Fibroblast of upper back skin (primary cell): ENCODE measurements at regions not wholly inside any gene's neighbourhood (a gene's known extent, or its start where the extent isn't known, plus 50 kb on each side); places are given as distances from the start of the nearest gene placed in this dataset.
A peak's percentile ranks its signal among the peaks of the same experiment; 100 is the strongest.

Experiments
- DNase-seq: peaks from one replicate; pipeline ENCODE4 v3.0.0-alpha.2; 2013

GRCh38 chr1:96966536-96967138 lies 245.1 kb downstream of the PTBP2 start:
- peak; percentile 75 for DNase-seq

DNA sequence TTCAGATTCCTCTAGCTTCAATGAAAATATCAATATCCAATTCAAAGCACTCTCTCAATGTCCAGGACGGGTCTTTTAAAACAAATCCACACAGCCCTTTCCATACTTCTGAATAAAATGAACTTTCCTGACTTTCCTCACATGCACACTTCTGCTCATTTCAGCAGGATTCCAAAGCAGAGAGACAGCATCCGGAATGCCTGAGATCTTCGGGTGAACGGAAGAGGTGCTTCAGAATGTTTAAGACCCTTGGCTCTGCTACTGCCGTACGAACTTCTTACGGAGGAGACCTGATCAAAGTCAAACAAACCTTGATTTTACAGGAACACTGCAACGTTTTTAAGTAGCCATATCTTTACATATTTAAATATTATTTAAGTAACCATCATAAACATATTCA lies 245.7 kb downstream of the PTBP2 start:
- no peak for DNase-seq

DNA sequence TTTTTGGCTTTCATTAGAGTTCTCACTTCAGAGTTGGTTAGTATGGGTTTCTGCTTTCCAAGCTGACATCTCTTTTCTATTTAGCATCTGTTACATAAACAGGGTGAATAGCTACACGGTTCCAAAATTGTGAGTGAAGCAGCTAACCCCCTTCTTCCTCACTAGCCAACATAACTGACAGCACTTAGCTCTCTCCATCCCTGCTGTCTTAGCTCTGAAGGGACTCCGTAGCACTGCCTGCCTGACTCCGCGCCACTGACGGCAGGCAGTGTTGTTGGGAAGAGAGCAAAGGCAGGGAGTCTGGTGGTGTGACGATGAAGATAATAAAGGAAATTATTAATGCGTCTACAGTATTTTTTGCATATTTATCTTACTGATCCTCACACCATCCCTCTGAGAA lies 247.0 kb downstream of the PTBP2 start:
- no peak for DNase-seq

DNA sequence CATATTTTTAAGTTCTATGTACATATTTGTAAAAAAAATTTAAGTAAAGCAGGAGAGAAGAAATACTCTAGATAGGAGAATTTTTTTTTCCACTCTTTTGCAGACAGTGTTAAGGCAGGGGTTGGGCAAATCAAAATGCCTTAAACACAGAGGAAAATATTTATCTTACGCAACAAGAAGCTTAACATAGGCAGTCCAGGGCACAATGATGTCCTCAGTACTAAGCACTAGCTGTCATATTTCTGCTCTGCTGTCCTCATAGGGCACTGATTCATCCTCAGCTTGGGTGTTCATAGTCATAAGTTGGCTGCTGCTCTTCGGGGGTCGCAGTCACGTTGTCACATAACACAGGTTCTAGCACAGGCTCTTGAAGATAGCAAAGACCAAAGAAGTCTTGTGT lies 247.4 kb downstream of the PTBP2 start:
- DNase-seq = peak; percentile 25

GRCh38 chr1:96969656-96970163 lies 248.1 kb downstream of the PTBP2 start:
- DNase-seq = no peak

DNA sequence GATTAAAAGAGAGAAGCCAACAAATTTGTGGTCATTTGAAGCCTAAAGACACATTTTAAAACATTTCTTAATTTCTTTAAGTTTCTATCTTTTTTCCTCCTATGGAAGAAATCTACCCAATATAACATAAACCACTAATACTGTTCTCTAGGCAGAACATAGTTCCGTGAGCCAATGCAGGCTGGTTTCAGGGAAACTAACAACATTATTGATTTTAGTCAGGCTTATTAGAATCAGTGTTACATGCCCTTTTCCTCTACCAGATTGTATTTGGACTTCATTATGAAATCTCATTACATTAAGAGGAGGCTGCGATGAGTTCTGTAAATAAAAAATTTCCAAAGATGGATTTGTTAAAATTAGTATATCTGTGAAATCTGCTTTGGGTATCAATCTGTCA lies 249.9 kb downstream of the PTBP2 start:
- DNase-seq = no peak

DNA sequence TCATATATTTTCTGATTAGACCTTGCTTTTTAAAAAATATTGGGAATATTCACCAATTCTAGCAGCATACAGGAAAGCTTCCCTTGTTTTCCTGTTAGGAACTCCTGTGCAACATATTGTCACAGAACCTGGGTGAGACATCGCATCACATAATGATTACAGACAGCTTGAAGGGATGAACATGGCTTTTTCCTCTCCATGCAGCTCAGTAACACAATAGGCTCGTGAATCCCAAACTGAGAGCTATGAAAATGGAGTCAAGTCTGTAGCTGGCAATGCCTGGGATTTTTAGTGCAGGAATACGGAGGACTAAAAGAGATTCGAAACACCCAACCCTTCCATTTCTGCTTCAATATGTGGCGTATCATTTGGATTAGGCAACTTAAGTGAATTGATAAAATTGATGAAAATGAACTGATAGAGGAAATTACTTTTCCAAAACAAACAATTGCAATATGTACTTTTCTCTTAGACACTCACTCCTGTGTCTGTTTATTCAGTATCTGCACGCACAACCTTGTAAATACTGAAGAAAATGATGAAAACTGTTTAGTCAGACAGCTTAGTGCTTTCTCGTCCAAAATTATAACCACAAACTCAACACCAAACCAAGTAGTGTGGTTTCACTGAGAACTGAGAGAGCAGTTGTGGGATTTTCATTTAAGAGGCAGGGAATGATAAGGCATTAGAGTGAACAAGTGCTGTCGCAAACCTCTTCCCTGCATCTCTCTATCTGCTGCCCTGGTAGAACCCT lies 250.4 kb downstream of the PTBP2 start:
- no peak for DNase-seq

DNA sequence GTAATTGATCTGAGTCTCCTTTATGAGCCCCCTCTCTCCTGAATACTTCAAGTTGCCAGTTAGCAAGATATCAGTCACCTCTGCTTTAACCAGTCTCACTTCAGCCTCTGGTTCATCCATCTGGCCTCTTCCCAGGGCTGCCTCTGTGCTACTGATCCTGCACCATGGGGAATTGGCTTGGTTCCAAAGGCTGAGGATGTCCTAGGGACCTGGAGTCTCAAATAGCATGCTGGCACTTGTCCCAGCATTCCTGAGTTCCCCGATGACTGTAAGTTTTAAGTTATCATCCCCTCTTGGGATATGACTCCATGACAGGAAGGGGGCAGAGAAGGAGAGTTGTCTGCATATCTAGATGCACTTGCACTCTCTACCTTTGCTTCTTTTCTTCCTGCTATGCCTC lies 252.0 kb downstream of the PTBP2 start:
- DNase-seq = peak; percentile 62

DNA sequence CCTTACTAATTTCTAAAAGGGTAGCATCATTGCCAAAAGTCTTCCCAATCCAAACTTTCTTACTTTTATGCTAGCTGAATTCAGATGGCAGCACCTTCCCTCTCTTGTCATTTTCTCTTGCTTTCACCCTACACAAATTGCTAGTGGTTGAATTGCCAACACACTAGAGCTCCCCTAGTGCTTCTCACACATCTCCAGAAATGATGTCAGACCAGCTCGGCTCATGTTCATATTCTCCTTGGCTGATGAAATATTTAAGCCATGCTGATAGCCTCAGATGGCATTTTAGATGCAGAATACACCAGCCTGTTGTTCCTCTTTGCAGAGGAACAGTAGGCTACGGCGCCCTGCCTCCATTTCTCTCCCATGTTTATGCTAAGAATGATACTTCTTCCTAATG lies 256.9 kb downstream of the PTBP2 start:
- DNase-seq = peak; percentile 51

- no peak for DNase-seq
Measured at GRCh38 chr1:96978901-96979300, 257.3 kb downstream of the PTBP2 start.

GRCh38 chr1:96979304-96980268 lies 258.0 kb downstream of the PTBP2 start:
- no peak for DNase-seq

DNA sequence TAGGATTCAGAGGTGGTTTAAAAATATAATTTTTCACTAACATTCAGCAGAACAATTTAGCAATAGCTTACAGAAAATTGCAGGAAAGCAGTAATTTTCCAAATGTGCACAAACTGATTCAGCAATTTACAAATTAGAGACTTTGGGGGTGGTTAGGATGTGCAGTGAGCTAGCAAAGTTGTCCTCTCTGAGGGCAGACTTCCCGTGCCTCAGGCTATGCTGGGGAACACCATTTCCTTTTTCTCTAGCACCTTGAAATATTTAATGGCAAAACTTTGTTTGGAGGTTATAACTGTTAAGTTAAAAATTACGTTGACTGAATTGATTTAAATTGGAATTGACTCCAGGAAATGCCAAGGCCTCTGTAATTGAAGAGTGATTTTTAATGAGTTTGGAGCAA lies 258.9 kb downstream of the PTBP2 start:
- DNase-seq = no peak

DNA sequence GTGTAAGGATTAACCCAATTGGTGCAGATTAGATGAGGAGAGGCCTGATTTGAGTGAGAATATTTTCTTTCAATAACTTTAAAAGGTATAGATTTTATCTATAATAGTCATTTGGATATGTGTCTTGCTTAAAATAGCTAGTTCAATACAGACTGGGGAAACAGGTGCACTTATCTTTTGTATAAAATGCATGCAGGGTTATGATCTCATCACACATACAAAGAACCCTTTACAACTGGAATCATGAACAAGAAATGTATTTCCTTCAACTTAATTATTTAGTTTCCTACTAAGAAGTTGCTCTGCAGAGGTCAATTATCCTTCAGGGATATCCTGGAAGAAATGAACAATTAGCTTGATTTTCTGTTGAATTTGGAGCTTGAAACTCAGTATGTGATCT lies 259.6 kb downstream of the PTBP2 start:
- DNase-seq = no peak

- no peak for DNase-seq
Measured at GRCh38 chr1:96982118-96982517, 260.5 kb downstream of the PTBP2 start.

DNA sequence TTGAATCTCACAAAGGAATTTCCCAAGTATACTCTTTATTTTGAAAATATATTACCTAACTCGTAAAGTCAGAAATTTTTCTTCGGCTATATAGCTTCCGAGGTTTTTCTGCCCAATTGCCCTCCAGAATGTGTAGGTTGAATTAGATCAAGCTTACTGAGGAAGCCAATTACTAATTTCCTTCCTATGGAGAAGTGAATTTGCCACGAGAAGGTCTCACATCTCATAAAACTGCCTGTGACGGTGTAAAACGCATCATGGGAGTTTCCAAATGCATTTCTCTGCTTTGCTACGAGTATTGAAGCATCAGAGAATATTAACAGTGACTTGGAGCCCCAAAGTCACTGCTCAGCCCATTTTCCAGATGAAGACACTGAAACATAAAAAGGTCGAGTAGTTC lies 262.3 kb downstream of the PTBP2 start:
- DNase-seq = no peak

DNA sequence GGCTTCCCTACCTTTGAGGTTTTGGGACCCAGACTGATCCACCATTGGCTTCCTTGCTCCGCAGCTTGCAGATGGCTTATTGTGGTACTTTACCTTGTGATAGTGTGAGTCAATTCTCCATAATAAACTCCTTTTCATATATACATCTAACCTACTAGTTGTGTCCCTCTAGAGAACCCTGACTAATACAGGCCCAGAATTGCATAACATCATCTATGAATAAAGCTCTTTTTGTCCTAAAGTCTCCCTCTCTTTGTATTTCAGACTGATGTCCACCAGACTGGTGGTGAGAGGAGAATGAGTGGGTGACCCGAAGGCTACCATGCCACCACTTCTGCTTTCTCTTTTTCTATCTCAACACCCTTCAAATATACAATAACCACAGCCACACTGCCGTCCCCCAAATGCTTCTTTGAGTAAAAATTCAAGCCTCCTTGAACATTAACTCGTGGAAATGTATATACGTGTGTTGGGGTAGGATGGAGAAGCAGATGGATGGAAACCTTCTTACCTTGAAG lies 265.7 kb downstream of the PTBP2 start:
- no peak for DNase-seq

DNA sequence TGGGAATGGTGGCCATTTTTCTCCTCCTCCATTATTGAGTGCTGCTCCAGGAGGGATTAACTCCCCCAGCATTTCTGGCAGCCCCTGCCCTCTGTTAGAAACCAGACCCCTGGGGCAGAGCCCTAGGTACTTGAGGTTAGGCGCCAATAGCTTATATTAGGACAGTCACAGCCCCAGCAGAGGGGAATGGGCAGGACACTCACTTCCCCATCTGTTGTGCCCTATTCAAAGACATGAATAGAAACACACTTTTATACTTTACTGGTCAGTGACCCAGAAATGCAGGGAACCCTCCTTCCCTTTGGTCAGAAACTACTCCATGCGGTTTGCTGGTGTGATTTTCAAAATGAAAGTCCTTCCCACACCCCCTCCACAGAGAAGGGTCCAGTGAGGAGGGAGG lies 267.7 kb downstream of the PTBP2 start:
- no peak for DNase-seq

GRCh38 chr1:96990136-96990535 lies 268.6 kb downstream of the PTBP2 start:
- DNase-seq = no peak

DNA sequence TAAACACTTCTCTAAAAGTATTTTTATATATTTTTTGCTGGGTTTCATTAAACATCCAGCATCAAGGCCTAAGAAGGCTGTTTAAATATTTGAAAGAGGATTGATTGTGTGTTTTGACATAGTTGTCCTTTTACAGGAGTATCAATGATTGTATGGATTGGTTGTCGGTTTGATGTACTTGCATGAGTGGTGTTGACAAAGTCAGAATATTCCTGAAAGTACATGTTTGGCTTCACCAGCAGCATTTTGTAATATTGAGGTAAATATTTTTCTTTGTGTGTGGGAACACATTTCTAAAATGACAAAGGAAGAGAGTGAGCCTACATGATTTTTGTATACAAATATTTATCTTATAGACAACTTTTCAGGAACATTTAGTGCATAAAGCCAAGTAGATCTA lies 269.7 kb downstream of the PTBP2 start:
- no peak for DNase-seq

DNA sequence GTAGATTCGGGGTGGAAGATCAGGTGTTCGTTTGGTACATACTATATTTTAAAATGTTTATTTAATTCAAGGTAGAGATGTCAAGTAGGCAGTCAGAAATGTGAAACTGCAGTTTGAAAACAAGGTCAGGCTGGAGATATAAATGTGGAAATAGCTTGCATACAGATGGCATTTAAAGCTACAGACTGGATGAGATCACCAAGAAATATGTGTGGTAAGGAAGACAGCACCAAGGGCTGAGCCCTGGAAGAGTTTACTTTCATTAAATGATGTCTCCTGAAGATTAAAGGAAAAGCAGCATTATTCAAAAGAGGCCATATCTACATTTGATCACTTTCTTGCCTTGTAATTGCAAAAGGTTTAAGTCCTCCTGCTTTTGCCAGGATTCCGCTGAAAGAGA lies 271.3 kb downstream of the PTBP2 start:
- DNase-seq = peak; percentile 57

GRCh38 chr1:96995351-96995750 lies 273.8 kb downstream of the PTBP2 start:
- no peak for DNase-seq

DNA sequence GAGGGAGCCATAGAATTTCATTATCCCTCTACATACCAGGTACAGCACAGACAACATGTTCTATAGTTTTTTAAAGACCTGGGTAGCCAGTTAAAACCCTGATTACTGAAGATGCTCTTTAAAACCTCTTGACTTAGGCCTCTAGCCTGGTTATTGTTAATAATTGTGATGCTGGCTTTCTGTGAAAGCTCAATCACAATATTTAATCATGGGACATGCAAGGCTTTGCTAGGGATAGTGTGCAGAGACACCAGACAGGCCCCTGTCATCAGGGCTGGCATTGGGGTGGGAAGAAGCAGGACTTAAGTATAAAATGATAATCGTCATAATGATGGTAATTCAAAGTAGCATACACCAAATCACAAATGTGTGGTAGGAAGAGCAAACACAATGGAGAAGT lies 274.4 kb downstream of the PTBP2 start:
- DNase-seq = no peak

GRCh38 chr1:96997717-96998116 lies 276.1 kb downstream of the PTBP2 start:
- no peak for DNase-seq
